IMR-90 (cell line): ENCODE measurements at regions not wholly inside any gene's neighbourhood (a gene's known extent, or its start where the extent isn't known, plus 50 kb on each side); places are given as distances from the start of the nearest gene placed in this dataset.
"Not testable (repeated sequence)": the region's sequence is repeated elsewhere in the genome, so short reads cannot be mapped to it uniquely, and the experiment has no call there.

Experiments used
- BHLHE40 ChIP-seq: fragments of 150-350 bp; IDR thresholded peaks from 2 replicates; pipeline ENCODE4 v1.6.1; 2016; ENCODE audit warnings: mild to moderate bottlenecking, low read depth, low read length
- CEBPB ChIP-seq: IDR thresholded peaks from 2 replicates; pipeline ENCODE4 v1.6.1; 2012; ENCODE audit warnings: low read depth, low read length, improper control_type of control experiment
- CHD1 ChIP-seq: IDR thresholded peaks from 2 replicates; pipeline ENCODE4 v1.6.1; 2012; ENCODE audit warnings: low read depth, low read length, improper control_type of control experiment
- FOS ChIP-seq: fragments of 150-350 bp; IDR thresholded peaks from 2 replicates; pipeline ENCODE4 v1.6.1; 2016; ENCODE audit warnings: low read depth, low read length
- MAFK ChIP-seq: IDR thresholded peaks from 2 replicates; pipeline ENCODE4 v1.6.1; 2012; ENCODE audit warnings: low read depth, low read length, improper control_type of control experiment
- MAZ ChIP-seq: IDR thresholded peaks from 2 replicates; pipeline ENCODE4 v1.6.1; 2012; ENCODE audit warnings: low read depth, mild to moderate bottlenecking, low read length, improper control_type of control experiment, moderate library complexity, borderline replicate concordance
- NFE2L2 ChIP-seq: fragments of 150-350 bp; IDR thresholded peaks from 2 replicates; pipeline ENCODE4 v1.6.1; 2016; ENCODE audit warnings: low read depth, mild to moderate bottlenecking, low read length
- POLR2A ChIP-seq: IDR thresholded peaks from 2 replicates; pipeline ENCODE4 v1.6.1; 2012; ENCODE audit warnings: mild to moderate bottlenecking, low read depth, low read length
- RAD21 ChIP-seq: IDR thresholded peaks from 2 replicates; pipeline ENCODE4 v1.6.1; 2012; ENCODE audit warnings: low read length, improper control_type of control experiment
- RCOR1 ChIP-seq: IDR thresholded peaks from 2 replicates; pipeline ENCODE4 v1.6.1; 2012; ENCODE audit warnings: mild to moderate bottlenecking, low read length, improper control_type of control experiment; ENCODE audit not compliant: insufficient replicate concordance
- RFX5 ChIP-seq: IDR thresholded peaks from 2 replicates; pipeline ENCODE4 v1.8.0; 2012; ENCODE audit warnings: low read depth, mild to moderate bottlenecking, low read length, moderate library complexity
- SMC3 ChIP-seq: fragments of 150-350 bp; IDR thresholded peaks from 2 replicates; pipeline ENCODE4 v1.6.1; 2016; ENCODE audit warnings: low read depth, mild to moderate bottlenecking, antibody characterized with exemption, low read length, moderate library complexity
- TF ChIP-seq, protein P1 (sequence below): conservative IDR thresholded peaks from 2 replicates; pipeline ENCODE4 v1.5.1; 2012; ENCODE audit warnings: mild to moderate bottlenecking, low read depth, low read length, improper control_type of control experiment
- TF ChIP-seq, protein P2 (sequence below): fragments of 150-350 bp; IDR thresholded peaks from 2 replicates; pipeline ENCODE4 v1.6.1; 2016; ENCODE audit warnings: low read depth, mild to moderate bottlenecking, low read length, moderate library complexity, borderline replicate concordance

- TF ChIP-seq, protein P1, sequence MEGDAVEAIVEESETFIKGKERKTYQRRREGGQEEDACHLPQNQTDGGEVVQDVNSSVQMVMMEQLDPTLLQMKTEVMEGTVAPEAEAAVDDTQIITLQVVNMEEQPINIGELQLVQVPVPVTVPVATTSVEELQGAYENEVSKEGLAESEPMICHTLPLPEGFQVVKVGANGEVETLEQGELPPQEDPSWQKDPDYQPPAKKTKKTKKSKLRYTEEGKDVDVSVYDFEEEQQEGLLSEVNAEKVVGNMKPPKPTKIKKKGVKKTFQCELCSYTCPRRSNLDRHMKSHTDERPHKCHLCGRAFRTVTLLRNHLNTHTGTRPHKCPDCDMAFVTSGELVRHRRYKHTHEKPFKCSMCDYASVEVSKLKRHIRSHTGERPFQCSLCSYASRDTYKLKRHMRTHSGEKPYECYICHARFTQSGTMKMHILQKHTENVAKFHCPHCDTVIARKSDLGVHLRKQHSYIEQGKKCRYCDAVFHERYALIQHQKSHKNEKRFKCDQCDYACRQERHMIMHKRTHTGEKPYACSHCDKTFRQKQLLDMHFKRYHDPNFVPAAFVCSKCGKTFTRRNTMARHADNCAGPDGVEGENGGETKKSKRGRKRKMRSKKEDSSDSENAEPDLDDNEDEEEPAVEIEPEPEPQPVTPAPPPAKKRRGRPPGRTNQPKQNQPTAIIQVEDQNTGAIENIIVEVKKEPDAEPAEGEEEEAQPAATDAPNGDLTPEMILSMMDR, result not testable (repeated sequence)
- TF ChIP-seq BHLHE40, NFE2L2, POLR2A, MAFK, SMC3, RCOR1, CHD1, RFX5, FOS, MAZ, RAD21, CEBPB: not testable (repeated sequence)
- TF ChIP-seq, protein P2, sequence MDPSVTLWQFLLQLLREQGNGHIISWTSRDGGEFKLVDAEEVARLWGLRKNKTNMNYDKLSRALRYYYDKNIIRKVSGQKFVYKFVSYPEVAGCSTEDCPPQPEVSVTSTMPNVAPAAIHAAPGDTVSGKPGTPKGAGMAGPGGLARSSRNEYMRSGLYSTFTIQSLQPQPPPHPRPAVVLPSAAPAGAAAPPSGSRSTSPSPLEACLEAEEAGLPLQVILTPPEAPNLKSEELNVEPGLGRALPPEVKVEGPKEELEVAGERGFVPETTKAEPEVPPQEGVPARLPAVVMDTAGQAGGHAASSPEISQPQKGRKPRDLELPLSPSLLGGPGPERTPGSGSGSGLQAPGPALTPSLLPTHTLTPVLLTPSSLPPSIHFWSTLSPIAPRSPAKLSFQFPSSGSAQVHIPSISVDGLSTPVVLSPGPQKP, result not testable (repeated sequence)
Measured at GRCh38 chr9:65423691-65424436, 138.9 kb upstream of the FOXD4L5 start.
